ENCODE measurements at regions not wholly inside any gene's neighbourhood (a gene's known extent, or its start where the extent isn't known, plus 50 kb on each side); places are given as distances from the start of the nearest gene placed in this dataset.

DNA sequence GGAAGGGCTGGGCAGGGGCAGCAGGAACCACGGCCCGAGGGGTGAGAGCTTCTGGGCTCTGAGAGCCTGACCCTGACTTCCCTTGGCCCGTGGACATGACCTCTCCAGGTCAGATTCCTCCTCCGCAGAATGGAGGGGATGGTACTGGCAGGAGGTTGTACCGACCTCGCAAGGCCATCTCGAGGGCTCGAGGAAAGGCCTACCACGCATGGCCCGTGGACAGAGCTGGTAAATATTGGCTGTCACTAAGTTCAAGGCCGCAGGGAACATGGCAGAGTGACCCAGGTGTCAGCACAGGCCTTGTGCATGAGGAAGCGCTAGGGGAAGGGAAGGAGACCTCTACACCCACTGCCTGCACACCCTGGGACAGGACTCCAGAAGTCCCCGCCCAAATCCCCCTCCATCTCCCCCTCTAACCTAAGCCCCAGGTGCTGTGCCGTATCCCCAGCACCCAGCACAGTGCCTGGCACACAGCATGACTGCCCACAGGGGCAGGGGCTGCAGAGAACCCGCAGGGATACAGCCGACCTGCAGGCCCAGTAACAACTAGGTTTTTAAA, 54.9 kb upstream of the PPP2R5C start:
- DNase-seq (ENCODE audit: low read depth in 3 of 3, low spot score in 1 of 3), result peak in 1 of 3 donors; percentile 14

GRCh38 chr14:101707068-101707842, 54.3 kb upstream of the PPP2R5C start:
- DNase-seq (ENCODE audit: low read depth in 3 of 3, low spot score in 1 of 3), result peak in 2 of 3 donors; percentile 17 to 43

DNA sequence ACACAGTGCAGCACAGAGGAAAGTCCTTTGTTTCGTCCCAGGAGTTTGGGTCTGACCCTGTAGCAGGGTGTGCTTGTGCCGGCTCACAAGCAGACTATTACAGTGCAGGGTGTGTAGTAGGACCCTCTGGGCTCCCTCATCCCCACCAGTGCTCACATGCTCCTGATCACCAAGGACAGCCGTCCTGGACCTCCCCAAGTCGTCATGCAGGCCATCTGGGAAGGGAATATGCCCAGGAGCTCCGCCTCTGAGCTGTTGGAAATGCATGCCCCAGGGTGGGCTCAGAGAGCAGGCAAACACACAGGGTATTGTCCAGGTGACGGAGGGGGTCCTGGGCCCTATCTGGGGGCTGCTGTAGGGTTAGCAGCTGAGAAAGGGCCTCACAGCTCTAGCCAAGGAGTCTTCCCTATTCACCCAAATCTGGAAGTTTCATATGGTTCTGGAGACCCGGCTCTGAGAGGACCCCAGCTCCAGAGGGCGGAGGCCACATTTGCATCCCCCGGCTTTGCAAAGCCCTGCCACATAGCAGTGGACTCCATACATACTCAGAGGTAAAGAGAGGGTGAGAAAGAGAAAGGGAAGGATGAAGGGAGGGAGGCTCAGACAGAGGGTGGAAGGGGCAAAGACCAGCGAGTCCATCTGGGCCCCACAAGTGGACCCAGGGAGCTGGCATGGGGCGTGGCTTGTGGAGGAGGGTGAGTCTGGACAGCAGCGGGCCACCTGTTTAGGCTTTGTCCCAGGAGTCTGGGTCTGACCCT, 53.5 kb upstream of the PPP2R5C start:
- DNase-seq (ENCODE audit: low read depth in 3 of 3, low spot score in 1 of 3), result no peak

- DNase-seq (ENCODE audit: low read depth in 3 of 3, low spot score in 1 of 3), result no peak
These were observed 52.5 kb upstream of the PPP2R5C start for GRCh38 chr14:101708853-101709532.

GRCh38 chr14:101709533-101709881, 52.0 kb upstream of the PPP2R5C start:
- DNase-seq (ENCODE audit: low read depth in 3 of 3, low spot score in 1 of 3), result no peak

DNA sequence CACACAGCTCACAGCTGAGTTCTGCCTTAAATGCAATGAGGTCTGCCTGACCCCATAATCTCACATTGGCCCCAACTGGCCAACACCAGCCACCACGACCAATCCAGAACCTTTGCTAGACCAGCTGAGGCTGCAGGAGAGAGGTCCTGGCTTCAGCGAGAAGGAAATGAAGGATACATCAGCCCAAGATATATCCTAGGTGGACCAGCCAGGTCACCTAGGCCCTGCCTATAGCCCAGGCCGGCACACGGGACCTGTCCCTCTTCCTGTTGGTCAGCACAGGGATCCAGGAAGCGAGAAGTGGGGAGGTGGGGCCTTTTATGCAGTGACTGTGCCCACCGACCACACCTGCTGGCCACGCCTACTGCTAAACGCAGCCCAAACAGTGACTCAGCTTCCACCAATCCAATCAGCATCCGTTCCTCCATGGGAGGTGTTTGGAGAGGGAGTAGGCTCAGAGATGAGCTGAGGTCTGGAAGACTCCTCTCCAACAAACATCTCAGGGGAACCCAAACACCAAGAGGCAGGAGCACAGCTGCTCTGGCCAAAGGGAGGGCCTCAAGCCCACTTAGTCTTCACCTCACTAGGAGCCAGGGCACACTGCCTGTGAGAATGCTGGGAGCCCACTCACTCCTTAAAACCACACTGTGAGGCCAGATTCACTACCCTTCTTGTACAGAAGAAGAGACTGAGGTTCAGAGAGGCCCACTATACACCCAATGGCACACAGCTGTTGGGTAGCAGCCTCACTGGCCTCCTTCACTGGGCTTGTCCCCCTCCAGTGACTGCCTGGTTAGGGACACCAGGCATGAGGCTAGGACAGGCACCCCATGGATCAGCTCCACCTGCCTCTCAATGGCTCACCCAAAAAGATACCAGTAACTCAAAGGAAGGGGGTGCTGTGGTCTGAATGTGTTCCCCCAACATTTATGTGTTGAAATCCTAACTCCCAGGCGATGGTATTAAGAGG, 51.3 kb upstream of the PPP2R5C start:
- no peak for DNase-seq (ENCODE audit: low read depth in 3 of 3, low spot score in 1 of 3)

DNA sequence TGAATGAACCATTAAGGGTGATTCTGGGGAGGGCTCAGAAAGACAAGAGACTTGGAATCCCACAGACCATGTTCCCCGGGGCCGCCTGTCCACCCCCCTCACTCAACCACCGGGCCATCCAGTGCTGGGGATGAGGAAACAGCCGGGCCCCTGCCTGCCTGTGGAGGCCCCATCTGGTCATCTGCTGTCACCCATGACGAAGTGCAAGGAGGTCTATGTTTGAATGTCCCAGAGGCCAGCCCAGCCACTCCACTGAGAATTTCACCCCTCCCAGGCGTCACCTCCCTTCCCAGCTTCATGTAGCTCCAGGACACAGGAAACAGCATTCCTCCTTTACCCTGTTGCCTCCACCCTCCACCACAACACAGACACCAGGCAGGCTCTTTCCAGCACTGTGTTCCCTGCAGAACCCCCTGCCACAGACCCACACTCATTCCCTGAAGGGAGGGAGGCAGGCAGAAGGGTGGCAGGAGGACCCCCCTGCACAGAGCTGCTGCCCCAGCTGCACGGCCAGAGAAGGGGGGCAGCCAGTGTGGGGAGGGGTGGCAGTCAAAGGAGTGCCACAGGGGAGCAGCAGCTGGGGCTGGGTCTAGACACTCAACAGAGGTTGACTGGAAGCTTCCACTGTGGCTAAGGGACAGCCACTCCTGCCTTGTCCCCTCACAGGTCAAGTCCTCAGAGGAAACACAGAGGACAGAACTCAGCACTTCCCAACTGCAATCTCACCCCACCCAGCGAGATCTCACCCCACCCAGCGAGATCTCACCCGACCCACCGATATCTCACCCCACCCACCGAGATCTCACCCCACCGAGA, 50.3 kb upstream of the PPP2R5C start:
- DNase-seq (ENCODE audit: low read depth in 3 of 3, low spot score in 1 of 3), result no peak

All from stimulated activated CD4-positive, alpha-beta T cell treated with anti-CD3 and anti-CD28 coated beads, TNF-alpha, amount 100 ng/mL, for 1 hour (primary cell).